Neutrophil (primary cell): ENCODE measurements at regions not wholly inside any gene's neighbourhood (a gene's known extent, or its start where the extent isn't known, plus 50 kb on each side); places are given as distances from the start of the nearest gene placed in this dataset.
"Not testable (repeated sequence)": the region's sequence is repeated elsewhere in the genome, so short reads cannot be mapped to it uniquely, and the experiment has no call there.

ENCODE experiments used
- H3K27ac ChIP-seq: fragments of 200-600 bp; sonication (generic); 2 replicates; pipeline ENCODE4 v1.5.1; 2016; ENCODE audit warnings: mild to moderate bottlenecking, moderate library complexity
- H3K27me3 ChIP-seq: fragments of 200-600 bp; sonication (generic); 2 replicates; pipeline ENCODE4 v1.6.0; 2016; ENCODE audit warnings: mild to moderate bottlenecking
- H3K36me3 ChIP-seq: fragments of 200-600 bp; sonication (generic); 2 replicates; pipeline ENCODE4 v1.5.1; 2017
- H3K4me1 ChIP-seq, 2 experiments: fragments of 200-600 bp in 1 of 2; sonication (generic) in 1 of 2; 1 replicate in 1 of 2; 2 replicates in 1 of 2; pipeline versions ENCODE4 v1.5.1 to v1.6.1; 2013 to 2016; ENCODE audit warnings: low read depth in 1 of 2, low read length in 1 of 2, mild to moderate bottlenecking in 1 of 2, moderate library complexity in 1 of 2; ENCODE audit not compliant: control insufficient read depth in 1 of 2, insufficient read depth in 1 of 2
- H3K4me3 ChIP-seq, 2 experiments: fragments of 200-600 bp in 1 of 2; sonication (generic) in 1 of 2; 1 replicate in 1 of 2; 2 replicates in 1 of 2; pipeline ENCODE4 v1.5.1; 2013 to 2016; ENCODE audit warnings: low read depth in 1 of 2, low read length in 1 of 2, mild to moderate bottlenecking in 1 of 2, moderate library complexity in 1 of 2
- H3K9me3 ChIP-seq: fragments of 200-600 bp; sonication (generic); 2 replicates; pipeline ENCODE4 v1.5.1; 2016

DNA sequence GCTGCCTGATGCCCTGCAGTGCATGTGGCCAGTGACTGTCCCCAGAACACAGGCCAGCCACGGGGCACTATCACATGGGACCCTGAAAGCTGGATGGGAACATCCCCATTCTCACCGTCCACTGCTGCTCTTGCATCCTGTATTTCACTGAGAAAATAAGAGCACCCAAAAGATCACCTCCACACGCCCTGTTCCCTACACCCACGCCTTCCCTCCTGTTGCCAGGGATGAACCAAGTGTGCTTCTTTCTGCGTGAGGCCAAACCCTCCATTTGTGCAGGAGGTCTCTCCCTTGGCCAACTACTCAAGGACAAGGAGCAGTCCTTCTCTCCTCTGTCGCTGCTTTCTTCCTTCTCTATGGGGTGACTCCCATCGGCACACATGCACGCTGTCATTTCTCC, 118.3 kb downstream of the LRRC37A3 start:
- peaks cover 67% of the 10 kb centered on the region for H3K36me3 ChIP-seq
- H3K27ac ChIP-seq, H3K4me3 ChIP-seq, H3K4me1 ChIP-seq, H3K9me3 ChIP-seq, H3K27me3 ChIP-seq: not testable (repeated sequence)

GRCh38 chr17:64800361-64800895, 118.8 kb downstream of the LRRC37A3 start:
- H3K36me3 ChIP-seq = peaks cover 68% of the 10 kb centered on the region
- H3K27me3 ChIP-seq, H3K4me3 ChIP-seq, H3K27ac ChIP-seq, H3K9me3 ChIP-seq: not testable (repeated sequence)
- H3K4me1 ChIP-seq = peaks cover 8 to 12% of the 10 kb centered on the region in 2 experiments

DNA sequence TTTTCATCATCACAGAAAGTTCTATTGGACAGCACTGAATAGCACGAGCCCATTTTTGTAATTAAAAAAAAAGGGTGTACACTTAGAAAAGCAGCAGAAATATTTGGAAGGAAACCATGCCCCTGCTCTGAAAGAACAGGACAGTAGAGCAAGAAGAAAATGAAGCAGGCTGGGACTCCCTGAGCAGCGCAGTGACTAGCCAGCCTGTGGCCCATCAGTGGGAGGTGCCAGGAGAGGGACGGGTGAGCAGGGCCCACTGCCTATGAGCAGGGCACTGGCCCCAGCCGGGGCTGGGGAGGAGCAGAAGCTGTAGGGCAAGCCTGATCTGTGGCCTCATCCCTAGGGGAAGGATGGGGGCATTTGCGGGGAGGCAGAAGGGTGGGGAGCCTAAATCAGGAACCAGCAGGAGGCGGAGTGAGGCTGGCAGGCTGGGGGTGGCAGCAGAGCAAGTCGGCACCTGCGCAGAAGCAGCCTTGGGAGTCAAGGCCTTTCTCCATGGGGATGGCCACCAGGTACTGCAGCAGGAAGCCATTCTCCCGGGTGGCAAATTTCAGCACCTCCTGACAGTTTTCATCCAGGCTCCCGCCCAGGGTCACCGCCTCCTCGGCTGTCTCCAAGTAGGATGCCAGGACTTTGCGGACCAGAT, 119.6 kb downstream of the LRRC37A3 start:
- H3K4me1 ChIP-seq = peaks cover 15 to 19% of the 10 kb centered on the region in 2 experiments
- H3K27me3 ChIP-seq, H3K27ac ChIP-seq, H3K9me3 ChIP-seq, H3K4me3 ChIP-seq: not testable (repeated sequence)
- peaks cover 68% of the 10 kb centered on the region for H3K36me3 ChIP-seq

DNA sequence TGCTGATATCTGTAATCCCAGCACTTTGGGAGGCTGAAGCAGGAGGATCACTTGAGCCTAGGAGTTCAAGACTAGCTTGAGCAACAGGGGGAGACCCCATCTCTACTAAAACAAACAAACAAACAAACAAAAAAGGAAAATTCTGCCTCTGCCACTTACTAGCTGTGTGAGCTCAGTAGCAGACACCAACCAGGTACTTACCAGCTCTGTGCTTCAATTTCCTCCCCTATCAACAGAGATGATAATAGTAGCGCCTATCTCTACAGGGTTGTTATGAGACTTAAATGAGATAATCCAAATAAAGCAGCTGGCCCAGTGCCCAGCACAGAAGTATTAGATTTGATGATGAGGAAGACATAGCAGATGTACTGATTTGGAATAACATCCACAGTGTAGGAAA, 120.3 kb downstream of the LRRC37A3 start:
- Histone ChIP-seq H3K36me3 (peaks cover 68% of the 10 kb centered on the region), H3K4me1 (peaks cover 22 to 26% of the 10 kb centered on the region in 2 experiments)
- not testable (repeated sequence) for H3K27ac ChIP-seq, H3K9me3 ChIP-seq, H3K27me3 ChIP-seq, H3K4me3 ChIP-seq

DNA sequence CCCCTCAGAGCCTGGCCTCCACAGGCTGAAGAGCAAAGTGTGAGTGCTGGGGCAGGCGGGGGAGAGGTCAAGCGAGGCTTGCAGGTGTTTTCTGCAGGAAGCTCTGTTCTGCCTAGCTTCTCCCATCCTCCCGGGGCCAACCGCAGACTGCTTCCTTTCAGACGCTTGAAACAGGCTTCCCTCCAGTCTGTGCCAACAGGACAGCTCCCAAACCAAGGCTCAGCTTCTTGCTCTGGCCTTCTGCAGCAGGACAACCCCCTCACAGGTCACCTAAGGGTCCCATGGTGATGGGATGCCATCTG, 120.8 kb downstream of the LRRC37A3 start:
- H3K9me3 ChIP-seq, H3K4me3 ChIP-seq, H3K27ac ChIP-seq, H3K27me3 ChIP-seq: not testable (repeated sequence)
- Histone ChIP-seq H3K4me1 (peaks cover 28 to 32% of the 10 kb centered on the region in 2 experiments), H3K36me3 (peaks cover 63% of the 10 kb centered on the region)

DNA sequence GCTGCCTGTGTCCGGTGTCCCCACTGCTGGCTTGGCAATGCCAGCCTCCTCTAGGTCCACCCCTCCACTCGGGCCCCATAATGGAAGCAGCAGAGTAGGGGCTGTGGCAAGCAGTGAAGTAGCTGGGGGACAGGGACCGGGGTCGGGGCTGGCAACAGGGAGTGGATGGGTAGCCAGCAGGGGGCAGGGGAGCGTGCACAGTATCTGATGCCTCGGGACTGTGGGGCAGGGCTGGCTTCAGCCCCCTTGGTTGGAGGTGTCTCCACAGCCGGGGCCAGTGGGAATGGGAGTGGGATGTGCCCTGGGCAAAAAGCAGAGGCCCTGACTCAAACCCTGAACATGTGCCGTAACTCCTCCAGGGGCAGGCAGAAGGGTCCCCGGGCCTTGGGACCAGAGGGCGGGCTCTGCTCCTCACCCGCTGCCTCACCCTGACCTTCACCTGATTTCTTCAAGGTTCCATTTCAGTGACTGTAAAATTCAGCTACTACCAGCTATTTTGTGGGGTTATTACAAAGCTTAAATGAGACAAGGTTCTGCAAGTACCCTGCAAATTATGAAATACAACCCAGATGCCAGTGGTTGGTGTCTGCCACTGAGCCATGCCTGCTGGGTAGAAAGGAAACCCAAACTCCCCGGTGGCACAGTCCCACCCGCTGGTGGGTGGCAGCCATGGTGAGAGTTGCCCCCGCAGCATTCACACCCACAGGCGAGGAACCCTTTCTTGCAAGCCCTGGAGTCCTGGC, 121.4 kb downstream of the LRRC37A3 start:
- H3K27me3 ChIP-seq, H3K27ac ChIP-seq, H3K9me3 ChIP-seq, H3K4me3 ChIP-seq: not testable (repeated sequence)
- Histone ChIP-seq H3K4me1 (peaks cover 33 to 37% of the 10 kb centered on the region in 2 experiments), H3K36me3 (peaks cover 58% of the 10 kb centered on the region)

DNA sequence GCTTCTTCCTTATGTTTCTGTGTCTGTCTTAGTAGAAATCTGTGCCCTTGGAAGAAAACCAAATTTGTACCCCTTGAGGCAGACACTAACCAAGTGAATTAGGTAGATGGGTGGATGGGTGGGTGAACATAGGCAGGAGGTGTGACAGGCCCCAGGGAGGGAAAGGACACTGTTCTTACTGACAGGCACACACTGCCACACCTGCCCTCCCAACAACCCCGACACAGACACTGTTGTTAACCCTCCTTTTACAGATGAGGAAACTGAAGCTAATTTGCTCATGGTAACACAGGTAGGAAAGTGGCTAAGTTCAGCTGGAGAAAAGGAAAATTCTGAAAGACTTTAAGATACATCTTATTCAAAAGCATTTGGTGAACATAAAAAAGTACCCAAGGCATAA, 123.9 kb downstream of the LRRC37A3 start:
- peak overlapping the region; percentile 87 for H3K27ac ChIP-seq
- H3K36me3 ChIP-seq = peaks cover 53% of the 10 kb centered on the region
- H3K9me3 ChIP-seq, H3K27me3 ChIP-seq: not testable (repeated sequence)
- peaks cover 50 to 52% of the 10 kb centered on the region in 2 experiments for H3K4me1 ChIP-seq
- H3K4me3 ChIP-seq = peak overlapping the region in 1 of 2 experiments; percentile 43

- peak overlapping the region; percentile 87 for H3K27ac ChIP-seq
Observed at GRCh38 chr17:64794548-64795274, 124.6 kb downstream of the LRRC37A3 start.

GRCh38 chr17:64794113-64794512, 125.2 kb downstream of the LRRC37A3 start:
- not testable (repeated sequence) for H3K27me3 ChIP-seq, H3K9me3 ChIP-seq
- Histone ChIP-seq H3K4me1 (peaks cover 50 to 52% of the 10 kb centered on the region in 2 experiments), H3K36me3 (peaks cover 48% of the 10 kb centered on the region), H3K27ac (peak overlapping the region; percentile 87), H3K4me3 (peak overlapping the region; percentile 23 to 43)

More at GRCh38 chr17:64794548-64795274, 124.6 kb downstream of the LRRC37A3 start:
- H3K9me3 ChIP-seq, H3K27me3 ChIP-seq: not testable (repeated sequence)
- H3K4me1 ChIP-seq = peaks cover 50 to 52% of the 10 kb centered on the region in 2 experiments
- H3K4me3 ChIP-seq = peak overlapping the region; percentile 23 to 43
- H3K36me3 ChIP-seq = peaks cover 51% of the 10 kb centered on the region

GRCh38 chr17:64792793-64793575, 126.3 kb downstream of the LRRC37A3 start:
- peaks cover 54% of the 10 kb centered on the region for H3K36me3 ChIP-seq

GRCh38 chr17:64792276-64792675, 127.0 kb downstream of the LRRC37A3 start:
- peaks cover 57% of the 10 kb centered on the region for H3K36me3 ChIP-seq
- H3K9me3 ChIP-seq, H3K27me3 ChIP-seq, H3K4me3 ChIP-seq: not testable (repeated sequence)
- peaks cover 44 to 50% of the 10 kb centered on the region in 2 experiments for H3K4me1 ChIP-seq
- peak overlapping the region; percentile 87 for H3K27ac ChIP-seq

More at GRCh38 chr17:64792793-64793575, 126.3 kb downstream of the LRRC37A3 start:
- not testable (repeated sequence) for H3K27me3 ChIP-seq, H3K9me3 ChIP-seq
- Histone ChIP-seq H3K4me3 (peak overlapping the region; percentile 27 to 42), H3K4me1 (peaks cover 44 to 50% of the 10 kb centered on the region in 2 experiments), H3K27ac (peak overlapping the region; percentile 87)

DNA sequence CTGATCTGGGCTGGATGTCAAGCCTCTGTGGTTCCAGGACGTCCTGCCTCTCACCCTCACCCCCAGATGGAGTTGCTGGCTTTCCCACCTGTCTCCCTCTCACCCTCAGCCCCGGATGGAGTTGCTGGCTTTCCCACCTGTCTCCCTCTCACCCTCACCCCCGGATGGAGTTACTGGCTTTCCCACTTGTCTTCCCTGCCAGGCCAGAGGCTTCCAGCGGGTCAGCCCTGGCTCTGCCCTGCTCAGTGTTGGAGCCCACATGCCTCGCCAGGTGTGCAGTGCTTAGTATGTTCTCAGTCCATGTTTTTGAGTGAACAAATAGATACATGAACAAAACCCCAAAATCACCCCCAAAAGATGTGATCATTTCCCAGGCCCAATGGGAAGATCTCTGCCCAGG, 127.6 kb downstream of the LRRC37A3 start:
- peaks cover 58% of the 10 kb centered on the region for H3K36me3 ChIP-seq
- H3K9me3 ChIP-seq, H3K27me3 ChIP-seq, H3K4me3 ChIP-seq: not testable (repeated sequence)
- peaks cover 44 to 50% of the 10 kb centered on the region in 2 experiments for H3K4me1 ChIP-seq
- peak overlapping the region; percentile 87 for H3K27ac ChIP-seq
